ENCODE measurements at regions not wholly inside any gene's neighbourhood (a gene's known extent, or its start where the extent isn't known, plus 50 kb on each side); places are given as distances from the start of the nearest gene placed in this dataset.
"Not testable (repeated sequence)": the region's sequence is repeated elsewhere in the genome, so short reads cannot be mapped to it uniquely, and the experiment has no call there.

GRCh38 chr5:136629125-136629792 lies 263.9 kb upstream of the TRPC7 start:
- DNase-seq (ENCODE audit: low read depth in 2 of 2, low spot score in 1 of 2) = no peak

GRCh38 chr5:136626531-136626930 lies 261.2 kb upstream of the TRPC7 start:
- no peak for DNase-seq (ENCODE audit: low read depth in 2 of 2, low spot score in 1 of 2)

- DNase-seq (ENCODE audit: low read depth in 2 of 2, low spot score in 1 of 2) = no peak
These were observed 257.4 kb upstream of the TRPC7 start for GRCh38 chr5:136622747-136623146.

- DNase-seq (ENCODE audit: low read depth in 2 of 2, low spot score in 1 of 2) = no peak
These were observed 256.4 kb upstream of the TRPC7 start for GRCh38 chr5:136621743-136622142.

GRCh38 chr5:136620621-136621020 lies 255.3 kb upstream of the TRPC7 start:
- DNase-seq (ENCODE audit: low read depth in 2 of 2, low spot score in 1 of 2) = no peak

GRCh38 chr5:136620016-136620419 lies 254.7 kb upstream of the TRPC7 start:
- DNase-seq (ENCODE audit: low read depth in 2 of 2, low spot score in 1 of 2) = no peak

- DNase-seq (ENCODE audit: low read depth in 2 of 2, low spot score in 1 of 2) = no peak
These were observed 254.2 kb upstream of the TRPC7 start for GRCh38 chr5:136619556-136619955.

GRCh38 chr5:136615251-136616119 lies 250.1 kb upstream of the TRPC7 start:
- DNase-seq (ENCODE audit: low read depth in 2 of 2, low spot score in 1 of 2) = no peak

- no peak for DNase-seq (ENCODE audit: low read depth in 2 of 2, low spot score in 1 of 2)
These were observed 247.9 kb upstream of the TRPC7 start for GRCh38 chr5:136613230-136613629.

- DNase-seq (ENCODE audit: low read depth in 2 of 2, low spot score in 1 of 2) = no peak
These were observed 240.3 kb upstream of the TRPC7 start for GRCh38 chr5:136605638-136606037.

- DNase-seq (ENCODE audit: low read depth in 2 of 2, low spot score in 1 of 2) = no peak
These were observed 235.0 kb upstream of the TRPC7 start for GRCh38 chr5:136600306-136600705.

- no peak for DNase-seq (ENCODE audit: low read depth in 2 of 2, low spot score in 1 of 2)
These were observed 233.6 kb upstream of the TRPC7 start for GRCh38 chr5:136598802-136599404.

GRCh38 chr5:136594416-136594815 lies 229.1 kb upstream of the TRPC7 start:
- DNase-seq (ENCODE audit: low read depth in 2 of 2, low spot score in 1 of 2) = no peak

GRCh38 chr5:136590581-136590980 lies 225.2 kb upstream of the TRPC7 start:
- DNase-seq (ENCODE audit: low read depth in 2 of 2, low spot score in 1 of 2) = no peak

GRCh38 chr5:136586196-136586595 lies 220.9 kb upstream of the TRPC7 start:
- no peak for DNase-seq (ENCODE audit: low read depth in 2 of 2, low spot score in 1 of 2)

- DNase-seq (ENCODE audit: low read depth in 2 of 2, low spot score in 1 of 2) = no peak
These were observed 219.1 kb upstream of the TRPC7 start for GRCh38 chr5:136584474-136584873.

GRCh38 chr5:136579238-136579637 lies 213.9 kb upstream of the TRPC7 start:
- no peak for DNase-seq (ENCODE audit: low read depth in 2 of 2, low spot score in 1 of 2)

- DNase-seq (ENCODE audit: low read depth in 2 of 2, low spot score in 1 of 2) = not testable (repeated sequence)
These were observed 204.5 kb upstream of the TRPC7 start for GRCh38 chr5:136569875-136570274.

GRCh38 chr5:136565457-136565856 lies 200.1 kb upstream of the TRPC7 start:
- not testable (repeated sequence) for DNase-seq (ENCODE audit: low read depth in 2 of 2, low spot score in 1 of 2)

- not testable (repeated sequence) for DNase-seq (ENCODE audit: low read depth in 2 of 2, low spot score in 1 of 2)
These were observed 199.7 kb upstream of the TRPC7 start for GRCh38 chr5:136565050-136565449.

GRCh38 chr5:136564431-136564830 lies 199.1 kb upstream of the TRPC7 start:
- not testable (repeated sequence) for DNase-seq (ENCODE audit: low read depth in 2 of 2, low spot score in 1 of 2)

GRCh38 chr5:136563489-136563888 lies 198.1 kb upstream of the TRPC7 start:
- DNase-seq (ENCODE audit: low read depth in 2 of 2, low spot score in 1 of 2) = no peak
